ENCODE measurements at regions not wholly inside any gene's neighbourhood (a gene's known extent, or its start where the extent isn't known, plus 50 kb on each side); places are given as distances from the start of the nearest gene placed in this dataset.
"Not testable (repeated sequence)": the region's sequence is repeated elsewhere in the genome, so short reads cannot be mapped to it uniquely, and the experiment has no call there.

DNA sequence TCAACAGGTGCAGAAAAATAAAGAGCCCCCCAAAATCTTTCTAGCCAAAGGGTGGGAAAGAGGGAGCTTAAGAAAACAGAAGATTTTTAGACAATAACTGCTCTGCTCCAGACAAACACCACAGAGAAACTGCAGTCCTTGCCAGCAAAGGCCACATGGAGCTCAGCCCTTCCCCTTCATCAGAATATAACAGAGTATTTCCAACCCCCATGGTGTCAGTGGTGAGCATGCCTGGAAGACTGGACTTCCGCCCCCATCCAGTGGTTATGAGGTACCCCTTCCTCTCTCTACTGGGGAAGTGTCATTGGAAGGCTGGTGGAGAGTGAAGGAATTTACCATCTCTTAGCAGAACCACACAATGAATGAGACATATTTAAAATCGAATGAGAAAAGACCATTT, 1007.3 kb upstream of the CELF2 start:
- no peak for DNase-seq

GRCh38 chr10:10014846-10015245, 1002.8 kb upstream of the CELF2 start:
- DNase-seq: no peak

- DNase-seq: no peak
Measured at GRCh38 chr10:10017716-10018115, 1000.0 kb upstream of the CELF2 start.

GRCh38 chr10:10020945-10021344, 996.7 kb upstream of the CELF2 start:
- DNase-seq: no peak

GRCh38 chr10:10032991-10033390, 984.7 kb upstream of the CELF2 start:
- no peak for DNase-seq

DNA sequence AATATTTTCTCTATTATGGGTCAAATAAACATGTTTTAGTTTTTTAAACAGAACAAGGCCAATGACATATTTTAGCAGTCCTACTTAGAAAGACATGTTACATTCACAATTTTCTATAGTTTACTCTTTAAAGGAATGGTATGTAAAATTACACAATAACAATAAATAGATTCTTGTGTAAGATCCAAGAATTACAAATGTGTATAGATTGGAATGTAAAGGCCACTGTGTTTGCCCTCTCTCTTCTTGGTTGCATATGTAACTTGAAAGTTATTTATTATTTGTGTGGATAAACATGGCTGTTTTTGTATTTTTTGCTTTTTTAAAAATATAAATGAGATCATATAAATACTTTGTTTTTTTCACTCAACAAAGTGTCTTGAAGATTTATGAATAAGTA, 979.3 kb upstream of the CELF2 start:
- no peak for DNase-seq

GRCh38 chr10:10039595-10039994, 978.1 kb upstream of the CELF2 start:
- no peak for DNase-seq

- no peak for DNase-seq
Measured at GRCh38 chr10:10043083-10043482, 974.6 kb upstream of the CELF2 start.

GRCh38 chr10:10044922-10045764, 972.5 kb upstream of the CELF2 start:
- DNase-seq: no peak

GRCh38 chr10:10045765-10046028, 972.0 kb upstream of the CELF2 start:
- no peak for DNase-seq

DNA sequence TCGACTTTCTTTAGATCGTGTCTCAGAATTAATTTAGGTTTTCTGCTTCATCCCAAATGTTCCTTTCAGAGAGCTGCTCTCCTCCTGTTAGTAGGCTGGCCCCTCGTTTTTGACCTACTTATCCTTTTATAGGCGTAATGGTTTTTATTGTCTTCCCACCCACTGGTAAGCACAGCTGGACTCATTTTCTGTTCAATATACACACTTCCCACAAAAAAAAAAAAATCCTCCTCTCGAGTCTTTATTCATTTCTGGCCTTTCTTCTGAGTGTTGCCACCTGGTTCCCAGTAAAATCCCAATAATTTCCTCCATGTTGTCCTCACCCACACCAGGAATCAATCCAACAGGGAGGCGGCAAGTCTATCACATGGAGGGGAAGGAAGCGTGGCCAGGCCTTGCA, 970.2 kb upstream of the CELF2 start:
- DNase-seq: no peak

DNA sequence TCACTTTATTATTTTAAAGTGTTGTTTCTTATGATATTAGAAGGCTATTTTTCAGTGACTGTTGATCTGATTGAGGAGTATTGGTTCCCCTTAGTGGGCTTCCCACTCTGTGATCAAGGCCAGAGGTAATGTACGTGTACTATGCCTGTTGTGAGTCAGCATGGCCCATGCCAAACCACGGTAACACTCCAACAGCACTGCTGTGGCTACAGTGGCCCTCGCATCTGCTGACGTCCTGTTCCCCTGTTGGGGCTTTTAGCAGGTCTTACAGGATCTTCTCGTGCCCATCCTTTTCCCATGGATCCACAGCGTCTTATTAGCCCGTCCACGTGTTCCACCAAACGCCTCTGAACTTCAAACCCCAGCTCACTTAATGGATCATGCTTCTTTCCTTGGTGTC, 964.6 kb upstream of the CELF2 start:
- no peak for DNase-seq

- no peak for DNase-seq
Measured at GRCh38 chr10:10054466-10054865, 963.2 kb upstream of the CELF2 start.

DNA sequence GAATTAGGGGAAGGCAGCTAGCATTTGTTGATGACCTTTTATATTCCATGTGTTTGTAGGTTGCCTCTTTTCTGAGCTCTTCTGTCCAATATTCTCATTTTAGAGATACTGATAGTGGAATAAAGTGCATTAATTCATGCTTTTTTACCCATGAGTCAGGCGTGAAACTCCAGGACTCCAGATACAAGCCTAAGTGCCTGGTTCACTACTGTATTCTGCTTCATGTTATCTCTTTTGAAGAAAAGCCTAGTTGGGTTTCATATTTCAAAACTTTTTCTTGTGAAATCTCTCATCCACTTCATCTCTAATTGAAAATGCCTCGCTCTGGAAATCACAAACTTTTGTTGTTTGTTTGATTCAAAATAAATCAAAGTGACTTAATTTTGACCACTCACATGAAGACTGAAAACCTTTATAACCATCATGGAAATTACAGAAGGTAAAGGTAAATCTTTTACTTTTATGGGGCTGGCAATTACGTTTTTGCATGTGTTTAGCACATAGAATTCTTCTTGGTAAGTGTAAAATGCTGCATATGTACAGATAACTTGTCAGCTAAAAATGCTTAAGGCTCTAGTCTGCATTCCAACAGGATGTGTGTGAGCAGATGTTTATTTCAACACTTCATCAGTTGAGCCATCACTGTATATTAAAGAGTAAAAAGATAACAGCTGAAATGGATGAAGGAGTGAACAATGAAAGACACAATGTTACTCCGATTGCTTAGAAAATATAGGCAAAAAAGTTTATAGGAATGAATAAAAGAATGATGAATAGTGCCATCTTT, 961.8 kb upstream of the CELF2 start:
- DNase-seq: no peak

GRCh38 chr10:10056961-10057360, 960.7 kb upstream of the CELF2 start:
- DNase-seq: no peak

GRCh38 chr10:10067644-10068043, 950.0 kb upstream of the CELF2 start:
- no peak for DNase-seq

- DNase-seq: not testable (repeated sequence)
Measured at GRCh38 chr10:10074847-10075246, 942.8 kb upstream of the CELF2 start.

GRCh38 chr10:10078446-10078845, 939.2 kb upstream of the CELF2 start:
- DNase-seq: no peak

DNA sequence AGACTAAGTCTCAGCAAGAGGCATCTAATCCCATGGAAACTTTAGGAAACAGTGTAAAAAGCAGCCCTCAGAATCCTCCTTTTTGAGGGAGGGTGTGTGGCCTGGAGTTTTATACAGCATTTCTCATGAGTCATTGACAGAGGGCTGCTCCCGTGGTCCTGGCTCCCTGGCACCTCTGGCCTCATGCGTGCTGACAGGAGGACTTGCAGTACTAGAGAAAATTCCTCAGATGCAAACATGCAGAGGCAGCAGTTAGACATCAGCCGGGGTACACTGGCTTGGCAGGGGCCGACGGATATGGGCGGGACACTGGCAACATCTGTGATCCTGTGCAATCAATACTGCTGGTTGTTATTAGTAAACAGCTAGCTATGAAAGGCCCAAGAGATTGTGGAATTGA, 925.1 kb upstream of the CELF2 start:
- no peak for DNase-seq

DNA sequence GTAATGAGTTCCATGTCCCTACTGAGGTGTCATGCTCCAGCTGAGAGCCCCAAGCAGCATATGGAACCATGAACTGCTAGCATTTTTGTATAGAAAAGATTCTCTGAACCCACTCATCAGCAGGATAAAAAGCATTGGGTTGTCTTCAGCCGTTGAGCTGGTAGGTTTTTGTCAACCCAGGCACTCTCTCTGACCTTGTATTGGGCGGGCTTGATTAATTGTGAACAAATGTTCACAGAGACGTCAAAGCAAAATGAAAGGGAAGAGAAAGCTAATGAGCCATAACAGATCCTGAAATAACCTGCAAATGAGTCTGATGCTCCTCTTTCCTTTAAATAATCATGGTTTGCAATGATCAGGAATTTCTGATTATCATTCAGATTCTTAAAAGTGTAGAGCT, 924.7 kb upstream of the CELF2 start:
- no peak for DNase-seq

DNA sequence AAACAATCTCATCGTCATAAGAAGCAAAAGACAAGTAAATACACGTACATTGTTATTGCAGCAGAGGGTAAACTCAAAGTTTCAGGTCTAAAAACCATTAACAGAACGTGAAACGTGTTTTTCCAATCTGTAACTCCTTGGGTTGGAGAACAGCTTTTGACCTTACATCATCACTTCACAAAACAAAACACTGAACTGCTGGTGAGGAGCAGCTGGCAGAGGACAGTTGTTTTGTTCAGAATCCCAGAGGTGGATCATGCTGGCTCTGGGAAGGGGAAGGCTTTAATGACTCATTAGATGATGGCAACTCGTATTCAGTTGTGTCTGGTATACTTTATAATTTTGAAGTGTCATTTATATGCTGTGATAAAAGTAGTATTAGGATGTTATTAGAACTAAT, 923.0 kb upstream of the CELF2 start:
- DNase-seq: no peak

DNA sequence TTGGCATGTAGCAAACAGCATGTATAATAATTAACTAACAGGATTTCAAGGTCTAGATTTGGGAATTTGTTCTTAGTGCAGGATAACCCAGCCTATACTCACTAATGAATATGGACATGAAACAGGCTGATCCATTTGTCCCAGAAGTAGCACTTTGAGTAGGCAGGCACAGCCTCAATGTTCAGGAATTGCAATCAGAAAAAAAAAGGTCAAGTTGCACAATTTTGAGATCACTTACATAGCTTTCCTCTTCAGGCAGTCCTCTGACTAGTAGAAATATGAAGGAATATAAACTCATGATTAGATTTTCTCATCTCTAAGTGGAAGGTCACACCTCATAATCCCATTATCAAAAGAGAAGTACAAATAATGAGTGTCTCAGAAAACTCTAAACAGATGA, 921.4 kb upstream of the CELF2 start:
- no peak for DNase-seq

GRCh38 chr10:10096898-10097297, 920.8 kb upstream of the CELF2 start:
- DNase-seq: no peak

DNA sequence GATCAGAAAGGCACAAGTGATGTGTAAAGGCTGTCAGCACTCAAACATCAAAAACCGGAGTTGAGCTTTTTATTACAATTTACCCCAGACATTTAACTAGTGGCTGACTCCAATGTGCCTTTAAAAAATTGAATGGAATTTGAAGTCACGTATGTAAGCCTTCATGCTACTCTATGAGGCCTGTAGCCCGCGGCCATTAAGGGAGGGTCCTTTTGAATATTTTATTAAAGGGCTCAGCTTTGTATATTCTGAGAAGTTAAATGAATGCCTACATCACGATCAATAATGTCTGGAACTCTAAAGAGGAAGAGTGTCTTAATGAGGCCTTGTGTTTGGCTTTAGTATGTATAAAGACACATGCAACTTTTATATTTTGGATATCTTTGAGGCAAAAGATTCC, 916.6 kb upstream of the CELF2 start:
- DNase-seq: no peak

Data from activated gamma-delta T cell (primary cell).